ENCODE measurements at regions not wholly inside any gene's neighbourhood (a gene's known extent, or its start where the extent isn't known, plus 50 kb on each side); places are given as distances from the start of the nearest gene placed in this dataset.

- DNase-seq: peak; percentile 88
Measured at GRCh38 chr1:244970236-244970743, 105.9 kb upstream of the HNRNPU start.

- DNase-seq: peak; percentile 88
Measured at GRCh38 chr1:244969355-244970235, 105.3 kb upstream of the HNRNPU start.

- DNase-seq: no peak
Measured at GRCh38 chr1:244968881-244969280, 104.5 kb upstream of the HNRNPU start.

- no peak for DNase-seq
Measured at GRCh38 chr1:244968471-244968871, 104.1 kb upstream of the HNRNPU start.

- DNase-seq: no peak
Measured at GRCh38 chr1:244967159-244967558, 102.8 kb upstream of the HNRNPU start.

GRCh38 chr1:244965185-244966030 lies 101.1 kb upstream of the HNRNPU start:
- DNase-seq: no peak

GRCh38 chr1:244964112-244964971 lies 100.0 kb upstream of the HNRNPU start:
- DNase-seq: peak; percentile 19

- no peak for DNase-seq
Measured at GRCh38 chr1:244963231-244963826, 99.0 kb upstream of the HNRNPU start.

- DNase-seq: no peak
Measured at GRCh38 chr1:244962130-244962529, 97.8 kb upstream of the HNRNPU start.

GRCh38 chr1:244960904-244961303 lies 96.6 kb upstream of the HNRNPU start:
- DNase-seq: no peak

GRCh38 chr1:244958593-244958992 lies 94.2 kb upstream of the HNRNPU start:
- no peak for DNase-seq

GRCh38 chr1:244957525-244957924 lies 93.2 kb upstream of the HNRNPU start:
- no peak for DNase-seq

GRCh38 chr1:244957122-244957521 lies 92.8 kb upstream of the HNRNPU start:
- no peak for DNase-seq

- no peak for DNase-seq
Measured at GRCh38 chr1:244955661-244956060, 91.3 kb upstream of the HNRNPU start.

GRCh38 chr1:244954359-244954758 lies 90.0 kb upstream of the HNRNPU start:
- DNase-seq: no peak

- no peak for DNase-seq
Measured at GRCh38 chr1:244953901-244954300, 89.6 kb upstream of the HNRNPU start.

GRCh38 chr1:244952940-244953339 lies 88.6 kb upstream of the HNRNPU start:
- no peak for DNase-seq

GRCh38 chr1:244952280-244952933 lies 88.1 kb upstream of the HNRNPU start:
- DNase-seq: no peak

GRCh38 chr1:244948416-244948815 lies 84.1 kb upstream of the HNRNPU start:
- DNase-seq: no peak

- no peak for DNase-seq
Measured at GRCh38 chr1:244945109-244945671, 80.8 kb upstream of the HNRNPU start.

GRCh38 chr1:244941121-244941520 lies 76.8 kb upstream of the HNRNPU start:
- no peak for DNase-seq

Data from midbrain (tissue), 1 donor.